Nephron (organoid): ENCODE measurements at regions not wholly inside any gene's neighbourhood (a gene's known extent, or its start where the extent isn't known, plus 50 kb on each side); places are given as distances from the start of the nearest gene placed in this dataset.

Source experiments
- H3K27ac Mint-ChIP-seq, 3 experiments: 2 replicates each; pipeline ENCODE4 v1.8.0; 2020; ENCODE audit warnings: mixed read lengths in 3 of 3, mild to moderate bottlenecking in 2 of 3, moderate library complexity in 1 of 3
- H3K27me3 Mint-ChIP-seq: 2 replicates; pipeline ENCODE4 v1.8.0; 2021; ENCODE audit warnings: low read depth, mild to moderate bottlenecking, moderate library complexity, mixed read lengths
- H3K36me3 Mint-ChIP-seq: 2 replicates; pipeline ENCODE4 v1.8.0; 2020; ENCODE audit warnings: low read depth, mixed read lengths
- H3K4me1 Mint-ChIP-seq: 2 replicates; pipeline ENCODE4 v1.8.0; 2020; ENCODE audit warnings: mixed read lengths
- H3K4me3 Mint-ChIP-seq, 3 experiments: 2 replicates each; pipeline ENCODE4 v1.8.0; 2020; ENCODE audit warnings: mild to moderate bottlenecking in 3 of 3, mixed read lengths in 3 of 3, moderate library complexity in 2 of 3
- H3K9me3 Mint-ChIP-seq: 2 replicates; pipeline ENCODE4 v1.8.0; 2020; ENCODE audit warnings: mixed read lengths
- TF ChIP-seq, protein P1 (sequence below), 3 experiments: fragments of 200-600 bp; sonication (generic); IDR thresholded peaks; one replicate each; pipeline ENCODE4 v1.5.0; 2021; ENCODE audit warnings: antibody characterized with exemption in 3 of 3; ENCODE audit not compliant: unreplicated experiment in 3 of 3

DNA sequence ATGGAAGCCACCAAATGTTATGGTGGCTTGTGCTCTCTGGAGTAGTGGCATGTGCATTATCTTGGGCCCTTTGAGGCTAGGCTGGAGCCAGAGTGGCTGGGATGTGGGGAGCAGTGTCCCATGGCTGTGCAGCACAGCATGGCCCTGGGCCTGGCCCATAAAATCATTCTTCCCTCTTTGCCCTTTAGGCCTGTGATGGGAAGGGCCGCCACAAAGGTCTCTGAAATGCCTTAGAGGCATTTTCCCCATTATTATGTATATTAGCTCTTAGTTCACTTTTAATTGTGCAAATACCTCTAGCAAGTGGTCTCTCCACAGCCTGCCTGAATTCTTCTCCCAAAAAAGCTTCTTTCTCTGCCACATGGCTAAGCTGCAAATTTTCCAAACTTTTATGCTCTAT, 297.3 kb upstream of the IRAK1BP1 start:
- no peaks in the 10 kb centered on the region for H3K4me1 Mint-ChIP-seq
- no peaks in the 10 kb centered on the region for H3K36me3 Mint-ChIP-seq
- H3K27me3 Mint-ChIP-seq, result peaks cover 4% of the 10 kb centered on the region
- H3K4me3 Mint-ChIP-seq, result no peak overlapping the region
- TF ChIP-seq, protein P1, sequence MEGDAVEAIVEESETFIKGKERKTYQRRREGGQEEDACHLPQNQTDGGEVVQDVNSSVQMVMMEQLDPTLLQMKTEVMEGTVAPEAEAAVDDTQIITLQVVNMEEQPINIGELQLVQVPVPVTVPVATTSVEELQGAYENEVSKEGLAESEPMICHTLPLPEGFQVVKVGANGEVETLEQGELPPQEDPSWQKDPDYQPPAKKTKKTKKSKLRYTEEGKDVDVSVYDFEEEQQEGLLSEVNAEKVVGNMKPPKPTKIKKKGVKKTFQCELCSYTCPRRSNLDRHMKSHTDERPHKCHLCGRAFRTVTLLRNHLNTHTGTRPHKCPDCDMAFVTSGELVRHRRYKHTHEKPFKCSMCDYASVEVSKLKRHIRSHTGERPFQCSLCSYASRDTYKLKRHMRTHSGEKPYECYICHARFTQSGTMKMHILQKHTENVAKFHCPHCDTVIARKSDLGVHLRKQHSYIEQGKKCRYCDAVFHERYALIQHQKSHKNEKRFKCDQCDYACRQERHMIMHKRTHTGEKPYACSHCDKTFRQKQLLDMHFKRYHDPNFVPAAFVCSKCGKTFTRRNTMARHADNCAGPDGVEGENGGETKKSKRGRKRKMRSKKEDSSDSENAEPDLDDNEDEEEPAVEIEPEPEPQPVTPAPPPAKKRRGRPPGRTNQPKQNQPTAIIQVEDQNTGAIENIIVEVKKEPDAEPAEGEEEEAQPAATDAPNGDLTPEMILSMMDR (IDR thresholded peaks at IDR 0.05; ENCODE audit: unreplicated experiment in 3 of 3), result no peak
- peaks cover 13% of the 10 kb centered on the region for H3K9me3 Mint-ChIP-seq
- H3K27ac Mint-ChIP-seq, result no peak overlapping the region

DNA sequence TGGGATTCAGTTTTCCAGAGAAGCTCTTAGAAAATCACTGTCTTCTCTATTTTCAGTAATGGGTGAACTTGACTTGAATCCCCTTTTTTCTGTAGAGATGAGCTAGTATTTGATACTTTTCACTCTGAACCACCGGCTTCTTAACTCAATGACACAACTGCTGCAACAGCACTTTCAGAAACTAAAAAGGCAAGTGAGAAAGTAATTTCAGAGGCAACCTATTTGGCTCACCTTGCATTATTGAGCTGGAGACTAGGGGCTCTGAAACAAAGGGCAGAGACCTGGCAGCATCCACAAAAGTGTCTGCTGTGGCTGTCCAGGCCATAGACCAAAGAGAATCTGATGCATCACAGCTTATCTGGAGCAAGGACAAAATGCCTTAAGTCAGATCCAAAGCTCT, 289.8 kb upstream of the IRAK1BP1 start:
- no peak overlapping the region for H3K27ac Mint-ChIP-seq
- no peaks in the 10 kb centered on the region for H3K4me1 Mint-ChIP-seq
- TF ChIP-seq, protein P1 (IDR thresholded peaks at IDR 0.05; ENCODE audit: unreplicated experiment in 3 of 3), result no peak
- peaks cover 4% of the 10 kb centered on the region for H3K27me3 Mint-ChIP-seq
- no peaks in the 10 kb centered on the region for H3K36me3 Mint-ChIP-seq
- H3K4me3 Mint-ChIP-seq, result no peak overlapping the region
- no peaks in the 10 kb centered on the region for H3K9me3 Mint-ChIP-seq

- TF ChIP-seq, protein P1 (IDR thresholded peaks at IDR 0.05; ENCODE audit: unreplicated experiment in 3 of 3), result no peak
- H3K4me3 Mint-ChIP-seq, result no peak overlapping the region
- no peaks in the 10 kb centered on the region for H3K4me1 Mint-ChIP-seq
- H3K36me3 Mint-ChIP-seq, result no peaks in the 10 kb centered on the region
- H3K9me3 Mint-ChIP-seq, result no peaks in the 10 kb centered on the region
- H3K27me3 Mint-ChIP-seq, result no peaks in the 10 kb centered on the region
- H3K27ac Mint-ChIP-seq, result no peak overlapping the region
These were observed 288.9 kb upstream of the IRAK1BP1 start for GRCh38 chr6:78578430-78578829.

- Mint-ChIP-seq H3K36me3 (no peaks in the 10 kb centered on the region), H3K4me1 (no peaks in the 10 kb centered on the region), H3K9me3 (no peaks in the 10 kb centered on the region), H3K4me3 (no peak overlapping the region), H3K27me3 (no peaks in the 10 kb centered on the region), H3K27ac (no peak overlapping the region)
- TF ChIP-seq, protein P1 (IDR thresholded peaks at IDR 0.05; ENCODE audit: unreplicated experiment in 3 of 3), result no peak
These were observed 286.4 kb upstream of the IRAK1BP1 start for GRCh38 chr6:78580923-78581322.

GRCh38 chr6:78583079-78583478, 284.3 kb upstream of the IRAK1BP1 start:
- H3K27me3 Mint-ChIP-seq, result no peaks in the 10 kb centered on the region
- no peak overlapping the region for H3K27ac Mint-ChIP-seq
- no peaks in the 10 kb centered on the region for H3K36me3 Mint-ChIP-seq
- no peaks in the 10 kb centered on the region for H3K4me1 Mint-ChIP-seq
- no peaks in the 10 kb centered on the region for H3K9me3 Mint-ChIP-seq
- no peak overlapping the region for H3K4me3 Mint-ChIP-seq
- TF ChIP-seq, protein P1 (IDR thresholded peaks at IDR 0.05; ENCODE audit: unreplicated experiment in 3 of 3), result no peak

DNA sequence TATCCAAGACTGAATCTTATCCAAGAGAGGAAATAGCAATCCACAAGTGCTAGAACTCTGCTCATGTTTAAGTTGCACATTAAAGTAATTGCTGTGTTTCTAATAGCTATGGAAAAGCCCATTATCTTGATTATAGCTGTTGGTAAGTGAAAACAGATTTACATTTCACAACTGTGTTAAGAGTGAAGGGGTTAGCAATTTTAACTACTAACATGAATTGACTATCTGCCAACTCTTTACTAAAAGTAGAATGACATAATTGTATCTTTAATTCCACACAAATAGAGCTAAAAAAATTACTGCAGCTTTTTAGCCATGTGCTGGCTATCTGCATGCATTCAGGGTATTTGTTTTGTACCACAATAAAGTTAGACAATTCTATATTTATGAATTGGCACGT, 277.9 kb upstream of the IRAK1BP1 start:
- Mint-ChIP-seq H3K27me3 (no peaks in the 10 kb centered on the region), H3K9me3 (no peaks in the 10 kb centered on the region), H3K36me3 (no peaks in the 10 kb centered on the region), H3K27ac (no peak overlapping the region), H3K4me3 (no peak overlapping the region), H3K4me1 (no peaks in the 10 kb centered on the region)
- TF ChIP-seq, protein P1 (IDR thresholded peaks at IDR 0.05; ENCODE audit: unreplicated experiment in 3 of 3), result no peak
